ENCODE measurements at regions not wholly inside any gene's neighbourhood (a gene's known extent, or its start where the extent isn't known, plus 50 kb on each side); places are given as distances from the start of the nearest gene placed in this dataset.
"Not testable (repeated sequence)": the region's sequence is repeated elsewhere in the genome, so short reads cannot be mapped to it uniquely, and the experiment has no call there.

DNA sequence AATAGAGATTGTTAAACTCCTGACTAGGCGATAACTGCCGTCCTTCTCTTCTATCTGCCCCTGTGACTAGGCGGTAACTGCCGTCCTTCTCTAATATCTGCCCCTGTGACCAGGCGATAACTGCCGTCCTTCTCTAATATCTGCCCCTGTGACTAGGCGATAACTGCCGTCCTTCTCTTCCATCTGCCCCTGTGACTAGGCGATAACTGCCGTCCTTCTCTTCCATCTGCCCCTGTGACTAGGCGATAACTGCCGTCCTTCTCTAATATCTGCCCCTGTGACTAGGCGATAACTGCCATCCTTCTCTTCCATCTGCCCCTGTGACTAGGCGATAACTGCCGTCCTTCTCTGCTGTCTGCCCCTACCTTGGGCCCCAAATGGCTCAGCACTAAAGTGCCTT is 59.5 kb upstream of the FRG1 start:
- not testable (repeated sequence) for DNase-seq (ENCODE audit: low spot score)

- DNase-seq (ENCODE audit: low spot score) = not testable (repeated sequence)
Observed at GRCh38 chr4:189888407-189888806, 52.3 kb upstream of the FRG1 start.

All from Ammon's horn (tissue), 1 donor.